Esophagus muscularis mucosa (tissue), 4 donors: ENCODE measurements at regions not wholly inside any gene's neighbourhood (a gene's known extent, or its start where the extent isn't known, plus 50 kb on each side); places are given as distances from the start of the nearest gene placed in this dataset.
"Not testable (repeated sequence)": the region's sequence is repeated elsewhere in the genome, so short reads cannot be mapped to it uniquely, and the experiment has no call there.

Source experiments
- CTCF ChIP-seq, 3 experiments: fragments of 200-600 bp in 2 of 3; fragments of 450-650 bp in 1 of 3; sonication (generic) in 2 of 3; IDR thresholded peaks; one replicate each; pipeline ENCODE4 v1.5.1; 2017 to 2019; ENCODE audit warnings: antibody characterized with exemption in 3 of 3, mild to moderate bottlenecking in 2 of 3, moderate library complexity in 1 of 3
- EP300 ChIP-seq: sonication (generic); formaldehyde crosslinking; IDR thresholded peaks from one replicate; pipeline ENCODE4 v1.6.1; 2017; ENCODE audit warnings: antibody characterized with exemption
- POLR2AphosphoS5 ChIP-seq, 2 donors: sonication (generic); formaldehyde crosslinking; IDR thresholded peaks; one replicate each; pipeline ENCODE4 v1.6.1; 2017; ENCODE audit warnings: antibody characterized with exemption in 2 of 2

- not testable (repeated sequence) for TF ChIP-seq CTCF (IDR thresholded peaks at IDR 0.05); POLR2AphosphoS5 (IDR thresholded peaks at IDR 0.05); EP300
Observed at GRCh38 chr1:166602801-166603200, 236.5 kb upstream of the POGK start.
